Right forelimb (tissue), 1 donor: ENCODE measurements at regions not wholly inside any gene's neighbourhood (a gene's known extent, or its start where the extent isn't known, plus 50 kb on each side); places are given as distances from the start of the nearest gene placed in this dataset.
"Not testable (repeated sequence)": the region's sequence is repeated elsewhere in the genome, so short reads cannot be mapped to it uniquely, and the experiment has no call there.

Experiments used
- DNase-seq: peaks from one replicate; pipeline ENCODE4 v3.0.0-alpha.2; 2018

- no peak for DNase-seq
These were observed 95.3 kb upstream of the GADD45A start for GRCh38 chr1:67589519-67590233.

GRCh38 chr1:67590329-67590728 lies 94.7 kb upstream of the GADD45A start:
- no peak for DNase-seq

- no peak for DNase-seq
These were observed 90.2 kb upstream of the GADD45A start for GRCh38 chr1:67594764-67595163.

GRCh38 chr1:67596674-67597073 lies 88.3 kb upstream of the GADD45A start:
- DNase-seq, result no peak

- no peak for DNase-seq
These were observed 87.7 kb upstream of the GADD45A start for GRCh38 chr1:67597336-67597735.

- DNase-seq, result no peak
These were observed 85.9 kb upstream of the GADD45A start for GRCh38 chr1:67599085-67599484.

GRCh38 chr1:67601539-67601938 lies 83.5 kb upstream of the GADD45A start:
- DNase-seq, result no peak

- no peak for DNase-seq
These were observed 83.0 kb upstream of the GADD45A start for GRCh38 chr1:67601955-67602354.

GRCh38 chr1:67604778-67605177 lies 80.2 kb upstream of the GADD45A start:
- DNase-seq, result no peak

GRCh38 chr1:67605209-67605780 lies 79.7 kb upstream of the GADD45A start:
- DNase-seq, result no peak

- no peak for DNase-seq
These were observed 77.7 kb upstream of the GADD45A start for GRCh38 chr1:67607286-67607685.

GRCh38 chr1:67607699-67608098 lies 77.3 kb upstream of the GADD45A start:
- DNase-seq, result no peak

GRCh38 chr1:67608661-67609576 lies 76.1 kb upstream of the GADD45A start:
- no peak for DNase-seq

- DNase-seq, result no peak
These were observed 75.2 kb upstream of the GADD45A start for GRCh38 chr1:67609577-67610341.

- DNase-seq, result no peak
These were observed 74.6 kb upstream of the GADD45A start for GRCh38 chr1:67610450-67610849.

GRCh38 chr1:67611846-67612245 lies 73.2 kb upstream of the GADD45A start:
- DNase-seq, result no peak

- DNase-seq, result peak; percentile 49
These were observed 72.2 kb upstream of the GADD45A start for GRCh38 chr1:67612788-67613241.

GRCh38 chr1:67613479-67613878 lies 71.5 kb upstream of the GADD45A start:
- not testable (repeated sequence) for DNase-seq

GRCh38 chr1:67614511-67614934 lies 70.5 kb upstream of the GADD45A start:
- DNase-seq, result no peak

GRCh38 chr1:67615886-67616285 lies 69.1 kb upstream of the GADD45A start:
- DNase-seq, result no peak

GRCh38 chr1:67616394-67616985 lies 68.5 kb upstream of the GADD45A start:
- DNase-seq, result no peak

GRCh38 chr1:67618285-67619018 lies 66.5 kb upstream of the GADD45A start:
- DNase-seq, result peak; percentile 70
